ENCODE measurements at regions not wholly inside any gene's neighbourhood (a gene's known extent, or its start where the extent isn't known, plus 50 kb on each side); places are given as distances from the start of the nearest gene placed in this dataset.

- no peak for DNase-seq
Measured at GRCh38 chr7:86942995-86943394, 116.5 kb downstream of the ELAPOR2 start.

DNA sequence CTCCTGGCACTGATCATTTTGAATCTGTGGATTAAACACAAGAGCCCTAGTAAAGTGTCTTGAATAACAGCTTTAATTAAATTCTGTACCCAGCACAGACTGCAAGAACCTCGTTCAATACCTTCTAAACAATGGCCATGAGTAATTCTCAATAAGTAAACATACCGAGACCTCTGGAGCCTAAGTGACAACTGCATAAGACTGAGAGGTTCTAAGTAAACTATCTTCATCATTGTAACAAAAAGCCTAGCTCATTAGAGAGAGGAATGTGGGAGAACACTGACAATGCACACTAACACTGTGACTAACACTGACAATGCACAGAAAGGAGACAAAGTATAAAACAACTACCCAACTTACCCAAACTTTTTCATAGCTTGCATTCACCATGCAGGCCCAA, 117.4 kb downstream of the ELAPOR2 start:
- no peak for DNase-seq

- DNase-seq = peak; percentile 42 to 66
Measured at GRCh38 chr7:86939197-86939814, 120.1 kb downstream of the ELAPOR2 start.

GRCh38 chr7:86937363-86937878, 122.0 kb downstream of the ELAPOR2 start:
- DNase-seq = no peak

DNA sequence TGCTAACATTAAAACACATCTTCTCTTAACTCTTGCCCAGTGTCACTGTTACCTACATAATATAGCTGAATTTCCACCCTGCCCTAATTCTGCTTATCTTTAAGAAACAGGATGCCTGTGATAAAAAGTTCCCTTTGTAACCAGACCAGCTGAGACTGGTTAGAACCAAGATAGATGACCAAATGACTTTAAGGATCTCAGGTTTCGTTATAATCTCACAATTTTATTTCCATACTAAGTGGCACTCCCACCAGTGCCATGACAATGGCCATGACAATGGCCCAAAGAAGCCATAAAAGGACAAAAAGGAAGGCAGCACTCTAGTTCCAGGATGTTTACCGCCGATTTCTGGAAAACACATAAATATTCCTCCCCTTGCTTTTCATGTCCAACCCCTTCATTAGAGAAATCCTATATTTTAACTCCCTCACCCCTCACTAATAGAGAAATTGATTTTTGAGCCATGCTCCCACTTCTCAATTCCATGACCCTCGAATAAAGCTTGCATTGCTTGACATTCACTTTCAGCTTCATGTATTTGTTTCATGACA, 126.1 kb downstream of the ELAPOR2 start:
- no peak for DNase-seq

- DNase-seq = no peak
Measured at GRCh38 chr7:86932038-86932512, 127.4 kb downstream of the ELAPOR2 start.

DNA sequence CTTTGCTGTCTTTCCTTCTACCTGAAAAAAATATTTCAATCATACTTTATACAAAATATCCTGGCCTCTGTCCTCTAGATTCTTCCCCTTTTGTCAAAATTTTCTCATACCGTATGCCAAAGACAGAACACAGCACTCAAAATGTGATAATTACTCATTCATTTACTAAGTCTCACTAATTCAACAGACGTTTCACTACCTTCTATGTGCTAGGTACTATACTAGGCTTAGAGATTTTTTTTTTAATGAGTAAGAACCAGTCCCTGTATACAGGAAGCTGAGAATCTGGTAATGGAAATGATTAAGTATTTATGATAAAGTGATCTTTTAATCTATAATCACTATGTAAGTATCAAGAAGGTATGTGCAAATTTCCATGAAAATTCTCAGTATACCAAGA, 128.0 kb downstream of the ELAPOR2 start:
- no peak for DNase-seq

DNA sequence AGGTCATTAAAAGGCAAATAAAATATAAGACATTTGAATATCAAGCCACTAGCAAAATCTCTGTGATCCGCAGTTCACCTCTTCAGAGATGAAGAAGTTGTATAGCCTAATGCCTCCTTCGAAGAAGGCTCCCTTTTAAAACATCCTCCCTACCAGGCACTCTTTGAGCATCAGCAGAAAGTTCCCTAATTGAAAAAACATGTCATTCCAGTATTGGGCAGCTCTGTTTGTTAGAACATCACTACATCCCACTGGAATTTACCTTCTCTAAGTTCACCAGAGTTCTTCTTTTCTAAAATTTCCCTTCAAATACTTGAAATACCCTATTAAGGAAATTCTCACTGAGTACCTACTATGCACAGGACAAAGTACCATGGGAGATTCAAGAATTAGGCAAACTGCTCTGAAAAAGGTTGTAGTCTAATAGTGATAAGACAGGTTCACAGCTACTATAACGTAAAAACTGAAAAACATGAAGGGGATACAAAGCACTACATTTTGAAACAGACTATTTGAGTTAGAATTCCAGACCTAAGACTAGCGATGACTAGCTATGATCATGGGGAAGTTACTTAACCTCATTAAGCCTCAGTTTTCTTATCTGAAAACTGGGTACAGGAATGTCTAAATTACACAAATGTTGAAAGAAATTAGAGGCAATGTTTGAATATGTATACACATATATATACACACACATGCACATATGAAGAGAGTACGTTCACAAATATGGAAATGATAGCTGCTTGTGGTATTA, 128.7 kb downstream of the ELAPOR2 start:
- DNase-seq = no peak

DNA sequence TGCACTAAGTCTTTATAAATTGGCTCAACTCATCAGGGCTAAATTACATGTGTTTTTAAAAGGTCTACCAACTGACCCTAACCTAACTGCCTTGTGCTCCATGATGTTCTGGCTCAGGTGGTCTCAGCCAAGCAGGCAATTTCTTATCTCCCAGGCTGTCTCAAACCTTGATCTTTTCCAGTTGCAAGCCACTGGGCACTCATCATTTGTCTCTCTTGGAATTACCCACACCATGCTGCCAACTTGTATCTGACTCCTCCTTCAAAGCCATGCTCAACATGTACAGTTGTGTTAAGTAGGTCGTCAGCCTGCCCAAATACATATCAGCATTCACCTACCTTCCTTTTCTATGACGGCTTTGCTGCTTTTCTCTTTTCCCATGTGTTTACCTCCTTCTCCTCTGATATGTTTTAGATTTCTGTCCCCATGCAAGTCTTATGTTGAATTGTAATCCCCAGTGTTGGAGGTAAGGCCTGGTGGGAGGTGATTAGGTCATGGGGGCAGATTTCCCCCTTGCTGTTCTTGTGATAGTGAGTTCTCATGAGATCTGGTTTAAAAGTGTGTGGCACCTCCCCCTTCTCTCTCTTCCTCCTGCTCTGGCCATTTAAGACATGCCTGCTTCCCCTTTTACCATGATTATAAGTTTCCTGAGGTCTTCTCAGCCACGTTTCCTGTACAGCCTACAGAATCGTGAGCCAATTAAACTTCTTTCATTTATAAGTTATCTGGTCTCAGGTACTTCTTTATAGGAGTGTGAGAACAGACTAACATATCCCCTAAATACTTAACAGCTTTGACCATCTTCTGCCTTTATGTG, 130.0 kb downstream of the ELAPOR2 start:
- no peak for DNase-seq

GRCh38 chr7:86928308-86928707, 131.1 kb downstream of the ELAPOR2 start:
- DNase-seq = no peak

GRCh38 chr7:86926732-86927131, 132.7 kb downstream of the ELAPOR2 start:
- peak; percentile 9 to 39 for DNase-seq

DNA sequence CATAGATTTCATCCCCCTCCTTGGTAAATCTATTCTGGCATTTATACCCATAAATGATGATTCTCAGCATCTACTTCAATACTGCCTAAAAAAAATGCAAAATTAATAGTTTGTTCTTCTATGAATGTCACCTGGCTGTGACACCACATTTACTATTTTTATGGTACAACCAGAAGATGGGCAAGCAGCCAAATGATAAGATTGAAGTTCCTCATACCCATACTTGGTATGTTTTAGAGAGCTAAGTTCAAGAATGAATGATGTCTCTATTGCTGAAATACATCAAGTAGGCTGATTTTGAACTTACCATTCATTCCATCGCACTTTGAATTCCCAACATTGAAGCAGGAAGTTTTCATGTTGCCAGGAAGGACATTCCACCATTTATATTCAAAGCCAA, 134.2 kb downstream of the ELAPOR2 start:
- DNase-seq = no peak

GRCh38 chr7:86923527-86923926, 135.9 kb downstream of the ELAPOR2 start:
- no peak for DNase-seq

DNA sequence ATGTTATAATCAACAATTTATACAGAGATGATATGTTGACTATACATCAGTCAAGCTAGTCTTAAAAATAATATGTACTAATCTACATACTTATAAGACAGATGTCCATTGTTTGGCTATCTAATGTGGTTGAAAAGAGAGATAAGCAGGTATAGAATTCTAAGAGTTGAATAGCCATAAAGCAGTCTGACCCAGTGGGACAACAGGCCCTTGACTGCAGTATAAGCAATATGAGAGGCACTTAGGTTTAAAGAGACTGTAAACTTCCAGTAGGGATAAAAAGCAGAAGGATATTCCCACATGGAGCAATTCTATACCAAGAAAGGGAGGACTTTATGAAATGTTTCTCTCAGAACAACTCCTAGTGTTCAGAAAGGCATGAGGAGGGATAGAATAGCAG, 139.3 kb downstream of the ELAPOR2 start:
- DNase-seq = no peak

DNA sequence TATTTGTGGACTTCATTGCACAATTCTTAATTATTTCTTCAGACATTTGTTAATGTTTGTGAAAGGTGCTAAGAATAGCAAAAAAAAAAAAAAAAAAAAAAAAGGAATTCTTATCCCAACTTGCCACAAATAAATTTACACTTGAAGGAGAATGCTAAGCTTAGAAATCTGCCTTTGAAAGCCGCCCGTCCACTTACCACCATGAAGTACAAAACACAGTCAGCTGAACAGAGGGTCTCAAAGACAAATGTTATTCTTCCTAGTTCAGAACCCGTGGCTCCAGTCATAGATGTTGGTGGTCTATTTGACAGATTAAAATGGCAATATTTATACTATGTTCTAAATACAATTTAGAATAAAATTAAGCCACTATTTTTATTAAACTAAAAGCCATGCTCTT, 141.2 kb downstream of the ELAPOR2 start:
- DNase-seq = no peak

DNA sequence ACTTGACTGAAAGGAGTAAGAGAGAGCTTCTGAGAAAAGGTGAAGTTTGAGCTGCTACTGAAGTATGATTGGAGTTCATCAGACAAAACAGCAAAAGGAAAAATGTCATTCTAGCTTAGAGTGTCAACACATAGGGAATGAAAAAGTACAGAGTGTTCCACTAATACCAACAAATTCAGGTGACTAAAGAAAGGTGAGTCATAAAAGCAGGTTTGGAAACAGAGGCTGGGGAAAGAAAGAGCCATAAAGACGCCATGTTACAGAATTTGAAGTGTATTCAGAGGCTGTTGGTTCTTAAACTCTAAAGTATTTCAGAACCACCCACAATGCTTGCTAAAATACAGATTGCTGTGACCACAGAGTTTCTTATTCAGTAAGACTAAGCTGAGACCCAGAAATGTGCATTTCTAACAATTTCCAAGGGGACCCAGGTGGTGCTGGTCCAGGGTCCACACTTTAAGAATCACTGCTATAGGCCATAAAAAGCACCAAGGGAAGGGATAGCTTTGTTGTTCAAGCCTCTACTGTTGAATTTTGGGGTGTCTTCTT, 143.1 kb downstream of the ELAPOR2 start:
- DNase-seq = no peak

DNA sequence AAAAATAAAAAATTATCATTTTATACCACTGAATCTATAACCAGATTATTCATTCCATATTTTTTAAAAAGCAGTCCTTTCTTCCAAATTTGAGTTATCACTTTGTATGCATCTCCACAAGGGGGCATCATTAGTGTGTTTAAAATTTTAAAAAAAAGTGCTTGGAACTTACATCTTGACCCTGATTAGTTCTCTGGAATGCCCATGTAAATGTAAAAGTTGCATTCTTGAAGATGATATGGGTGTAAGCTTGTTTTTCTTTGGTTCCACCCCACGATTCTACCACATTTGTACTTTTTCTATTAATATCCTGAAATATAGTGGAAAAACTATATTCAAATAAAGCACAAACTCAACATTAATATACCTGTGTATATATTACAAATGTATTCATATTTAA, 144.9 kb downstream of the ELAPOR2 start:
- DNase-seq = peak in 1 of 2 experiments; percentile 34

Measured in NCI-H446 (cell line).